VCaP (cell line): ENCODE measurements at regions not wholly inside any gene's neighbourhood (a gene's known extent, or its start where the extent isn't known, plus 50 kb on each side); places are given as distances from the start of the nearest gene placed in this dataset.

ENCODE experiments used
- H3K27ac ChIP-seq: fragments of 450-650 bp; 2 replicates; pipeline ENCODE4 v1.5.1; 2017
- TF ChIP-seq, protein P1 (sequence below): fragments of 450-650 bp; conservative IDR thresholded peaks from 2 replicates; pipeline ENCODE4 v1.5.1; 2017; ENCODE audit warnings: mild to moderate bottlenecking, moderate library complexity

DNA sequence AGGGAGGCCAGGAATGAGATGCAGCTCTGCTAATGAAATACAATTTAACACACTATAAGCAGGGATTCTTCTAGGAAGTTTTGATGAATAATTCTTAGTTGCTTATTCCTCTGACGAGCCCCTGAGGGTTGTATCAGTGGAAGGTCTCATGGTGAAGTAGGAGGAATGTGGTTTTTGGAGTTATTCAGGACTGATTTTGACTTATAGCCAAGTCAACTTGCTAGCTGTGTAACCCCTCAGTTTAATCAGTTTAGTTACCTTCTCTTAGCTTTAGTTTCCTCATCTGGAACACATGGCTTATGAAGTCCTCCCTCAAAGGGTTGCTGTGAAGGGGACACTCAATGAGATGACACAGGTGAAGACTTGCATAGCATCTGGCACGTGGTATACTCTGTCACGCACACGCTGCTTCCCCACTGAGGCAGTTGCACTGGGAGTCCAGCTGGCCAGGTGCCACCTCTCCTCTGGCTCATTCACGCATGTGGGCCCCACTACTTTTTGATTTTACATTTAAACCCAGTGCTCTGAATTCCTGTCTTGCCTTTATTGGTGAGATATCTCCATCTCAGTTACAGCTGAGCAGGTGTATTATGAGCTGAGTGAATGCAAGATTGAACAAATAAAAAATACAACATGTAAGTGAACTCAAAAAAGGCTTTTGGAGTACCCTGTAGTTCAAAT is 415.0 kb downstream of the ARHGEF28 start:
- TF ChIP-seq, protein P1, sequence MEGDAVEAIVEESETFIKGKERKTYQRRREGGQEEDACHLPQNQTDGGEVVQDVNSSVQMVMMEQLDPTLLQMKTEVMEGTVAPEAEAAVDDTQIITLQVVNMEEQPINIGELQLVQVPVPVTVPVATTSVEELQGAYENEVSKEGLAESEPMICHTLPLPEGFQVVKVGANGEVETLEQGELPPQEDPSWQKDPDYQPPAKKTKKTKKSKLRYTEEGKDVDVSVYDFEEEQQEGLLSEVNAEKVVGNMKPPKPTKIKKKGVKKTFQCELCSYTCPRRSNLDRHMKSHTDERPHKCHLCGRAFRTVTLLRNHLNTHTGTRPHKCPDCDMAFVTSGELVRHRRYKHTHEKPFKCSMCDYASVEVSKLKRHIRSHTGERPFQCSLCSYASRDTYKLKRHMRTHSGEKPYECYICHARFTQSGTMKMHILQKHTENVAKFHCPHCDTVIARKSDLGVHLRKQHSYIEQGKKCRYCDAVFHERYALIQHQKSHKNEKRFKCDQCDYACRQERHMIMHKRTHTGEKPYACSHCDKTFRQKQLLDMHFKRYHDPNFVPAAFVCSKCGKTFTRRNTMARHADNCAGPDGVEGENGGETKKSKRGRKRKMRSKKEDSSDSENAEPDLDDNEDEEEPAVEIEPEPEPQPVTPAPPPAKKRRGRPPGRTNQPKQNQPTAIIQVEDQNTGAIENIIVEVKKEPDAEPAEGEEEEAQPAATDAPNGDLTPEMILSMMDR = no peak
- no peak overlapping the region for H3K27ac ChIP-seq

DNA sequence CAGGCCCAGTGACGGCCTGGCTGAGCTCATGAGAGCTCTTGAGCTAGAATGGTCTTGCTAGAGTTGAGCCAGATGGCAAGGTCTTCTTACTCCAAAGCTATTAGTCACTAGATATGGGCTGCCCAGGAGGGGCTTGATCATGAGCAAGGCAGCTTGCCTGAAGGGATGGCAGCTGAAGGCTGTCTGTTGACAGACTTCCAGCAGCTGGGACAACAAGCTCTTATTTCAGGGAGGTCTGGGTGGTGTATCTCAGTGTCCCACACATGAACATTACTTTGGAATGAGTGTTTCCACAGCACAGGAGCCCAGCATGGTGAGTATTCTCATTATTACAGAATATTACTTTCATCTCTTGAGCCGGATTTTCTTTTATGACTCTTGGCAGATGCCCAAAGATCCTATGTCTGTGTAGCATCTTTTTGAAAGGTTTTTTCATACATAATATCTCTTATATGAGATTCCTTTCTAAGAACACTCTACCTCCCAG is 414.1 kb downstream of the ARHGEF28 start:
- H3K27ac ChIP-seq = no peak overlapping the region
- TF ChIP-seq, protein P1 = no peak

DNA sequence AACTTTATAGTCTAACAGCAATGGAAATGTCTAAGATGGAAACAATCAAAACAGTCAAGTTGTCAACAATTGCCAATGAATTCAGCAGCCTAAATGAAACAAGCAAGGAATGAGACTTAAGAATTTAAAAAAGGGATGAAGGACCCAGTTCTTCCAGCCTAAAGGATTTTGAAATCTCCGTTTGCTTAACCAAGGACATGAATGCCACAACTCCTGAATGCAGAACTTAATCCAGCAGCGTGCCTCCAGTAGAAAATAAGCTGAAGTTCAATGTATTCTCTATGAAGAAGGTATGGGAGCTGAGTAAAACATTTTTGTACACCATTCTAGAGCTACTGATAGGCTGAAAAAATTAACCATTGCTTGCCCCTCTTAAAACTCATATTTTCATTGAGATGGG is 411.3 kb downstream of the ARHGEF28 start:
- TF ChIP-seq, protein P1 = no peak

DNA sequence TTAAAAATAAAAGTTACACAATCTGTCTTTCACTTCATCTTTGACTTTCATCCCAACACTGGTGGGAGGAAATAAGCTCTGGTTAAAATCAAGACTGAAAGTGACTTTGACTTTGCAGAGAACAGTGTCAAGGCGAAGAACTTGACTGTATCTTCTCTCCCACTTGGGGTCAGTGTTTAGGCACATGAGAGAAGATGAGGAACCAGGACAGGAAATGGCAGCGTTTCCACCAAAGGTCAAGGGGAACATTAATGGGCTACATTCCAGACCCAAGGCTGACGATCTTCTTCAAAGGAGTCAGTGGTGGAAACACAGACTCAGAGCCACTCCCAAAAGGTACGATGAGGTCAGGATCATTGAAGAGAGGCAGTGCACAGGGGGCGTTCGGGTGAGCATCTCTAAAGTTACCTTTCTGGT is 409.5 kb downstream of the ARHGEF28 start:
- H3K27ac ChIP-seq = no peak overlapping the region
- TF ChIP-seq, protein P1 = no peak

More for the DNA sequence above, 411.3 kb downstream of the ARHGEF28 start:
- no peak overlapping the region for H3K27ac ChIP-seq

DNA sequence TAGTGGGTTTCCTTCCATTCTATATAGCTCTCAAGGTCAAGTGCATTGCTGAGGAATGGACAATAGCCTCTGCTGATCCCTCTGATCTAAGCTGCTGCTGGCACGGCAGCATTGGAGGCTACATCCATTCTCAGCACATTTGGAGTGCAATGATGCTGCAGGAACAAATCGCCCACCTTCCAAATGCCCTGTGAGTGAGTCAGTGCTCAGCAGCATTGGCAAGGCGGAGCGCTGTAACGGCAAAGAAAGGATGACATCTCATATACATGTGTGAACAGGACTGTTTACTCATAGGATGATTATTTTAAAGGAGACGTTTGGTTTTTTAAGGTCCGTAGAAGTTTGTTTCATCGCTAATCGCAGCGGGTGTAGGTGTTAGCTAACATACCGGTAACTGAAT is 408.7 kb downstream of the ARHGEF28 start:
- TF ChIP-seq, protein P1 = no peak
- H3K27ac ChIP-seq = no peak overlapping the region

DNA sequence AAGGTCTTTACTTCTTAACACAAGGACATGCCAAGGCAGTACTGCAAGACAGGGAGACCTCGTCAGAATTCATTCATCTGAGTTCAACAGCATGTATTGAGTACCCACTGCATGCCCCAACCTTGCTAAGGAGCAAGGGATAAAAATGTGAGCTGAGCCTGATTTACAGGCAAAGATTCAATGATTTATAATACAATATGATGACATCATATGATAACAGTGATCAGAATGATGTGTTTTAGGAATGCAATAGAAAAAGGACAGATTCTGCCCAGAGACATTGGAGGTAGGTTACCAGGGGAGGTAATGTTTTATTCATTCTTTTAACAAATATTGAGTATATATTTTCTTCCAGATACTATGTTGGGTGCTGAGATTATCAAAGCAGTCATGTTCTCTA is 406.6 kb downstream of the ARHGEF28 start:
- TF ChIP-seq, protein P1 = no peak
- H3K27ac ChIP-seq = no peak overlapping the region

DNA sequence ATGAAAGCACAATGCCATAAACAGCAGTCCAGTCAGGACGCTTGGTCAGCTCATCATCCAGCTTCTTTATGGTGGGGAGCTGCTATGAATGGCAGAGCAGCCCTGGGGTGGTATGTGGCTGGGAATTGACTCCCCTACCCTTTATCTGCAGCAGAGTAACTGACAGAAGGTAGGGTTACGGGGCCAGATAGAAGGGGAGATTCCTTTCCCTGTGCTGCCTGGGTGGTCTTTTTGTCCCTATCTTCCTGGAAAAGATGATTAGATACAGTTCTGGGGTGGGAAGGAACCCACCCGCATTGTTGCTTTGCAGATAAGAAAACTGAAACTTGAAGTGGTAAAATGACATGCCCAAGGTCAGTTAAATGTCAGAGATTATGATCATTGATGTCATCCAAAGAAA is 405.5 kb downstream of the ARHGEF28 start:
- TF ChIP-seq, protein P1 = no peak
- H3K27ac ChIP-seq = no peak overlapping the region
